HG03139 (cell line): ENCODE measurements at regions not wholly inside any gene's neighbourhood (a gene's known extent, or its start where the extent isn't known, plus 50 kb on each side); places are given as distances from the start of the nearest gene placed in this dataset.
"Not testable (repeated sequence)": the region's sequence is repeated elsewhere in the genome, so short reads cannot be mapped to it uniquely, and the experiment has no call there.

Experiments
- ATAC-seq: cut with Tn5 transposase; IDR thresholded peaks from one replicate; pipeline ENCODE4 v1.9.1; 2021; ENCODE audit not compliant: unreplicated experiment

- ATAC-seq = no peak
These were observed 340.2 kb downstream of the HACE1 start for GRCh38 chr6:104519566-104519965.

GRCh38 chr6:104509355-104509754 lies 350.4 kb downstream of the HACE1 start:
- no peak for ATAC-seq

DNA sequence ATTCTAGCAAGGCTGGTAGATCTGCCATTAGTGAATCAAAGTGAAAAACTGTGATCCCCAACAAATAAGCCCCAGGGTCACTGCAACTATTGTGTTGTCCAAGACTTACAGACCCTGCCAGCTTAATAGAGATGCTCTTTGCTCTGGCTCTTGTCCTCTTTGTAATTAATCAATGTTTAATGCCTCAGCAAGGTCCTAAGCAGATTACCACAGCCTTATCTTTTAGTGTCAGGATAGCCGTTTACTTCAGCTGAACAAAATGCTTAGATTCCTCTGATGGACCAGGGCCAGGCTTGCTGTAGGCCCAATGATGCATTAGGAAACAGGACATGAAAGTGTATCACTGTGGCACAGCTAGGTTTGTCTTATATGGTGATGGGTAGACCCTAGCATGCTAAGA lies 353.3 kb downstream of the HACE1 start:
- ATAC-seq = no peak

DNA sequence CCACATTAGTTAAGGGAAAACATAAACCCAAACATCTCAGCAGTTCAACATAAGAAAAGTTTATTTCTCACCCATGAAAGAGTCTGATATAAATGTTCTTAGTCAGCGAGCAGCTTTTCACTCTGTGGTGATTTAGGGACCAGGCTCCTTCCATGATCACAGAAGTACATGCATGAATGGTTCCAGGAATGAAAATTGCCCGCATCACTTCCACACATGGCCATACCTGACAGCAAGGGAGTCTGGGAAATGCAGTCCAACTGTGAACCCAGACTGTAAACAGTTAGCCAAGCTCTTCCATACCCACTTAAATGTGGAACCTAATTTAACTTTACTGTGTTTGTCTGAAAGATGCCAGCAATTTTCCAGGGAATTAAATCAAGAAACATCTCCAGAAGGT lies 353.9 kb downstream of the HACE1 start:
- ATAC-seq = no peak

DNA sequence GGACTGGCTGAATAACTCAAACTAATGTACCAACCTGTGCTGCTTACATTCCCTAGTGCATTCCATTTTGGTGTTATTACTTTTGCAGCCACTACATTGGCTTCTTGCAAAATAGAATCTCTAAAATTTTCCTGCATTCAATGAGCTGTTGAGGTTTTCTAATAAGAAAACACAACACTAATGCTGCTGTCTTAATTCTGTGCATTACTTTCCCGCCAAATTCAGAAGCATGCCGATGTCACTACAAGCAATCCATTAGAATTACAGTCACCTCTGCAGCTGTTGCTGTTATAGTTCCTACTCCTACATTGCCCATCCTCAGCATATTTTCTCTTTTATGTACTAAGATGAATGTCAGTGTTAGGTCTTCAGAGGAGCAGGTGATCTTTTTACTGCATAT lies 359.5 kb downstream of the HACE1 start:
- no peak for ATAC-seq

DNA sequence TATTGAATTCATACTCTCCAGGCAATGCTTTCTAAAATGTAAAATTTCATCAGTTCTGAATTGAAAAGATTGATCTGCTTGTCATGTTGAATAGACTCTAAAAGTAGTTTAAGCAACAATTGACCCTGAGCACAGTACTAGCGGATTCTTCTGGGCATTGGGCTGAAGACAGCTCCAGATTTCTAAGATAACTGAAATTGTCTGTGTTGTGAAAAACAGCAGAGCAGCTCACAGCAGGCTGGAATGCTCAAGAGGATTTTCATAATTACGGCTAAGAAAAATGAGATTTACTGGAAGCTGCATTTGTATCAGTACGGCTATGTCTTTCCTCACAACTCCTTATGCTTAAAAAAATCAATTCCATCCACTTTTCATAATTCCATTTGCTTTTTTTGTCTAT lies 373.7 kb downstream of the HACE1 start:
- no peak for ATAC-seq

DNA sequence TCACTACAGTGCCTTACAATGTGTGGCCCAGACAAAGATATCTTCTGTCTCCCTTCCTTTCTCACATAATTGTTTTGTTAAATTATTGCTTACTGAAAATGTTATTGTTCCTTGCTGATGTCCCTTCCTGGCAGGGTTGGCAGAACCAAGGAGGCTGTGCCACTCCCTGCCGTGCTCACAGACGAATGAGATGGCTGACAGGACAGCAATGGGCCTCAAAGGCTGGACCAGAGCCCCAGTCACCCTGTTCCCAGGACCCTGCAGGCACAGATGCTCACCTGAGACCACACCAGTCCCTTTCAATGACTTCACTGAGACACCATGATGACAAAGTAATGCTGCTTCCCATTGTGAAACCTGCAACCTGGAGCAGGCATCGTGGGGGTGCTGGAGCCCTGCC lies 375.1 kb downstream of the HACE1 start:
- no peak for ATAC-seq

- no peak for ATAC-seq
These were observed 375.5 kb downstream of the HACE1 start for GRCh38 chr6:104484191-104484590.

GRCh38 chr6:104483225-104483834 lies 376.4 kb downstream of the HACE1 start:
- no peak for ATAC-seq

DNA sequence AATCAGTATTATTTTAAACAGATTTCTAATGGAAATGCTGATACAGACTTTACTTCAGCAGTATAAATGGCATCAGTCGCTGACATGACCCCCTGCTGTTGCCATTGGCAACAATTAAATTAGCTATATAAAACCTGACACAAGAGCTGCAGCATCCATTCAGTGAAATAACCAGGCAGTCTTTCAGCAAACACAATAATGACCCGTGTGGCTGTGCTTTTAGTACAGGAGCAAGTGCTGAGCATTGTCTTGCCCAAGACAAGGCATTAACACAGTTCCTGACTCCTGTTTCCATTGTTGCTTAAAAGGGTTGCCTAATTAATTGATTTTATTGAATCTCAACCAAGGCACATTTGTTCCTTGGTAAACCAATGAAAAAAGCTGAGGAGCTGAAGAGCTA lies 382.1 kb downstream of the HACE1 start:
- no peak for ATAC-seq

GRCh38 chr6:104473021-104473429 lies 386.7 kb downstream of the HACE1 start:
- ATAC-seq = no peak

DNA sequence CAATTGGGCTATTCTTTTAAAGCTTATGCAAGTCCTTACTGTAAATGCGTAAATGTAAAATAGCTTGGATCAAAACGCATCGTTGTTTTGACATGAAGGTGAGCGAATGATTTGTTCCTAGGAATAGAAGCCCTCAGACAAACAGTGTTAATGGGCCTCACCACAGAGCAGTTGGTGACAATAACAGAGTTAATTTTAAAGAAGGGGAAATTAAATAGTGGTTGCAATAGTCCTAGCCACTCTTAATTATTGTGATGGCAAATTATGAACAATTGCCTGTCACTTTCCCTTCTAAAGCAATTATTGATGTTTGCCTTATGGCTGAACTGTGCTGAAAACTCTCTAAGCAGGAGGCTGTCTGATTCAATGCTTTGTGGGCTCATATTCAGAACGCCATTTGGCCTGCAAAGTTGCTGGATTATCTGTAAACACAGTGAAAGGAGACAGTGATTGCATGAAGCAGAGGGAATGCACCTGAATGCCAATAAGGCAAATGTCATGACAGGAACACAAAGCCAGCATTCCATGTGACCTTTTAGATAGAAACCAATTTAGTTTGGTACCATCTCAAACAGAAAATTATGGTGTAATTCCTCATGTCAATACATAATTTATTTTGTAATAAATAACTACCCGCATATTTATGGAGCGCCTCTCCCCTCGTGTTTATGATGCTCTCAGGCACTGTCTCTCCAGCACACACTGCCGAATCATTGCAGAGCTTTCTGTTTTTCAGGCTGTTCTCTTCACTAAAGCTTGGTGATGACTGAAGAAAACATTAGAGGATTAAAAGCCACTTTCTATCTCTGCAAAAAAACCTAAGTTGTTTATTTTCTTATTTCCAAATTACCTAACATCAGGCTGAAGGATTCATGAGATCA lies 387.5 kb downstream of the HACE1 start:
- ATAC-seq = no peak

GRCh38 chr6:104466306-104466705 lies 393.4 kb downstream of the HACE1 start:
- ATAC-seq = no peak

DNA sequence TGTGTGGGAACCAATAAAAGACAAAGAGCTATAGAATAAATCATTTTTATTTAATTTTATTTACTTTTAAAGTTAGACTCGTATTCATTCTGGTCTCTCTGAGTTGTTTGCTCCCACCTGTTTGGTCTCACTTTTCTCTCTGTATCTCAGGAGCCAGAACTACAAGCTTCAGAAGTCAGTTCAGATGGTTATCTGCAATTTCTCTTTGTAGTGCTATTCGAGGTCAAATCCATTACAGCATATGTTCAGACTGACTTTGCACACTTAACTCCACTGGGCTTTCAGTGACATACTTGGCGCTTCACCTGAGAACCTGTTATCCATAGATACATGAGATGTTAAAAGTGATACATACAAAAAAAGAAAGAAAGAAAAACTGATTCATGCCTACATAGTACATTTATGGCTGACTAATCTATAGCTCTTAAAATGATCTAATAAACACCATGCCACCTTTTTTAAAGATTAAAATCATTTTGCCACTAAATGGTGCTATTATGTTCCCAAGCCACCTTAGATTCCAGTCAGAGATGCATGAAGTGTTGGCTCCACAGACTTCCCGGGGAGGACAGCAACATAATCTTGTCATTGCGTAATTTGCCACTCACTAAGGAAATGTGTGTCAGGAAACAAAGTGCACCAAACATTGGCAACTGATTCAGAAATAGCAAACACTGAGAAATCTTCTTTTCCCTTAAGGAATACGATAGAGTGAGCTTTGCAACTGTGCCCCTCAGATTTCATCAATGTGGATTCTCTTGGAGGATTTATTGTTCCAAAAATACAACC lies 396.7 kb downstream of the HACE1 start:
- ATAC-seq = no peak

- ATAC-seq = no peak
These were observed 398.8 kb downstream of the HACE1 start for GRCh38 chr6:104460738-104461483.

DNA sequence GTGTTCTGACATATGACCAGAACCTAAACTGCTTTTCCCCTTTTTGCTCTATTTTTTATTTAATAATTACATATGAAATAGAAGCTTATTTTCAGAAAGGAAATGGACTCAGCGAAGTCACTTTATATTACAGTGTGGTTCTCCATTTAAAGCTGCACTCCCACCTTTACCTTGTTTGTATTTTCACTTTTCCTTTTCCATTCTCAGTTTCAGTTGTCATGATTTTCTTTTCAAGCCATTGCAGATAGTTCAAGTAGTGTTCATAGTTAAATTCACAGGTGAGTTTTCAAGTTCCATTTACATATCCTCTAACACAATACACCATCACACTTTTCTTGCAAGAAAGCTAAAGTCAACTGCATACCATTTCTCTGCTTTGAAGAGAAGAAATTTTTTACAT lies 400.2 kb downstream of the HACE1 start:
- no peak for ATAC-seq

DNA sequence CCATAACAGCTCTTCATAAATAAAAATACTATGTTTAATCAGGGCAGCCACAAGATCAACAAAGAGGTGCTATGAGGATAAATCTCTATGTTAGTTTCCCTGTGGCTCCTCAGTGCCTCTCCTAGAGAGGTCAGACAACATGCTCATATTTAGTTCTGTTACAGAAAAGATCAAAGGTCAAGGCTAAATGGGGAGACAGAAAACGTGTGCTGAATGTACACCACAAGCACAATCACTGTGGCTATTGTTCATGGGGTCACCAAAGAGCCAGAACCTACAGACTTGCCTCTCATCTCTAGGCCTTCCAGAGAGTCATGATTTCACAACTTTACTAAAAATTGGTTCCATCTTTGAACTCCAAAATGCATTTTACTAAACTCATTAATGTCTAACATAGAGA lies 409.8 kb downstream of the HACE1 start:
- ATAC-seq = no peak

GRCh38 chr6:104446101-104447080 lies 413.3 kb downstream of the HACE1 start:
- ATAC-seq = not testable (repeated sequence)

GRCh38 chr6:104434519-104434918 lies 425.2 kb downstream of the HACE1 start:
- ATAC-seq = no peak

GRCh38 chr6:104431096-104431495 lies 428.6 kb downstream of the HACE1 start:
- ATAC-seq = no peak
